IMR-90 (cell line): ENCODE measurements at regions not wholly inside any gene's neighbourhood (a gene's known extent, or its start where the extent isn't known, plus 50 kb on each side); places are given as distances from the start of the nearest gene placed in this dataset.

Experiments
- ATAC-seq: fragments of 200-7000 bp; cut with Tn5 transposase; 2 replicates; pipeline ENCODE4 v1.9.1; 2020; ENCODE audit warnings: low read depth, mild to moderate bottlenecking, moderate library complexity
- BruUV-seq: library from RNA; stranded (reverse); fragments of 400-500 nt; replicated peaks from 2 replicates; lab custom pipeline; 2021; lab: Mats Ljungman, UMichigan
- CTCF ChIA-PET: fragments of 300-600 bp; formaldehyde crosslinking; extraction: SDS; loops from one replicate; lab custom pipeline; 2021; ENCODE audit warnings: antibody characterized with exemption; lab: Yijun Ruan, JAX
- POLR2A ChIA-PET: fragments of 300-600 bp; sonication (Branson Sonifier 250); formaldehyde crosslinking; loops from one replicate; lab custom pipeline; 2022; ENCODE audit warnings: antibody characterized with exemption; ENCODE audit not compliant: unreplicated experiment; lab: Charles Lee
- DNase-seq: peaks from one replicate; pipeline ENCODE4 v3.0.0; 2013
- H2AFZ ChIP-seq: replicated peaks from 2 replicates; pipeline ENCODE3; 2013; ENCODE audit warnings: low read length, mild to moderate bottlenecking; ENCODE audit not compliant: poor library complexity
- H2AK5ac ChIP-seq: 2 replicates; pipeline ENCODE4 v1.6.1; 2013; ENCODE audit warnings: low read depth, low read length, inconsistent platforms
- H2AK9ac ChIP-seq: replicated peaks from 2 replicates; pipeline ENCODE3; 2013; ENCODE audit warnings: mild to moderate bottlenecking, low read depth, low read length, moderate library complexity; ENCODE audit not compliant: poor library complexity
- H2BK120ac ChIP-seq: 2 replicates; pipeline ENCODE4 v1.6.1; 2013; ENCODE audit warnings: low read depth, low read length, inconsistent platforms
- H2BK15ac ChIP-seq: 3 replicates; pipeline ENCODE4 v1.6.1; 2013; ENCODE audit warnings: low read depth, low read length, inconsistent platforms
- H2BK20ac ChIP-seq: 2 replicates; pipeline ENCODE4 v1.6.1; 2013; ENCODE audit warnings: low read depth, mild to moderate bottlenecking, inconsistent platforms, low read length, moderate library complexity
- H2BK5ac ChIP-seq: 2 replicates; pipeline ENCODE4 v1.6.1; 2013; ENCODE audit warnings: mild to moderate bottlenecking, low read depth, low read length, inconsistent platforms; ENCODE audit not compliant: poor library complexity, severe bottlenecking
- H3K14ac ChIP-seq: replicated peaks from 2 replicates; pipeline ENCODE4 v1.6.1; 2013; ENCODE audit warnings: low read depth, low read length, inconsistent platforms
- H3K18ac ChIP-seq: 2 replicates; pipeline ENCODE4 v1.6.1; 2013; ENCODE audit warnings: low read depth, low read length, control low read depth
- H3K23ac ChIP-seq: 2 replicates; pipeline ENCODE4 v1.6.1; 2013; ENCODE audit warnings: low read depth, low read length, inconsistent platforms
- H3K27ac ChIP-seq: 2 replicates; pipeline ENCODE4 v1.5.1; 2013; ENCODE audit warnings: mild to moderate bottlenecking, control low read depth, low read length; ENCODE audit not compliant: insufficient read depth
- H3K27me3 ChIP-seq: 2 replicates; pipeline ENCODE4 v1.6.1; 2013; ENCODE audit warnings: low read length; ENCODE audit not compliant: control insufficient read depth, insufficient read depth
- H3K36me3 ChIP-seq: 2 replicates; pipeline ENCODE4 v1.6.1; 2013; ENCODE audit warnings: low read length, mixed read lengths; ENCODE audit not compliant: control insufficient read depth, insufficient read depth
- H3K4ac ChIP-seq: 2 replicates; pipeline ENCODE4 v1.6.1; 2013; ENCODE audit warnings: low read depth, low read length, inconsistent platforms
- H3K4me1 ChIP-seq: 2 replicates; pipeline ENCODE4 v1.6.1; 2013; ENCODE audit warnings: low read length, mixed read lengths; ENCODE audit not compliant: control insufficient read depth, insufficient read depth
- H3K4me2 ChIP-seq: 2 replicates; pipeline ENCODE4 v1.6.1; 2013; ENCODE audit warnings: low read depth, mild to moderate bottlenecking, control low read depth, low read length, moderate library complexity
- H3K4me3 ChIP-seq: 2 replicates; pipeline ENCODE4 v1.5.1; 2013; ENCODE audit warnings: low read depth, mild to moderate bottlenecking, control low read depth, low read length, moderate library complexity; ENCODE audit not compliant: insufficient read depth
- H3K56ac ChIP-seq: 2 replicates; pipeline ENCODE4 v1.6.1; 2013; ENCODE audit warnings: low read length, inconsistent platforms; ENCODE audit not compliant: insufficient read depth; ENCODE audit errors: extremely low read depth
- H3K79me1 ChIP-seq, 2 experiments: 2 replicates each; pipeline ENCODE4 v1.6.1; 2013; ENCODE audit warnings: low read length in 2 of 2, inconsistent platforms in 1 of 2, low read depth in 1 of 2
- H3K9ac ChIP-seq: 2 replicates; pipeline ENCODE4 v1.6.1; 2013; ENCODE audit warnings: low read depth, low read length, control low read depth
- H3K9me1 ChIP-seq: 2 replicates; pipeline ENCODE4 v1.6.1; 2013; ENCODE audit warnings: low read length, inconsistent platforms; ENCODE audit not compliant: insufficient read depth
- H3K9me3 ChIP-seq: 2 replicates; pipeline ENCODE4 v1.6.1; 2013; ENCODE audit warnings: low read length; ENCODE audit not compliant: control insufficient read depth, insufficient read depth
- H4K20me1 ChIP-seq: 2 replicates; pipeline ENCODE4 v1.6.1; 2013; ENCODE audit warnings: low read length, inconsistent platforms; ENCODE audit not compliant: insufficient read depth
- H4K5ac ChIP-seq: 2 replicates; pipeline ENCODE4 v1.6.1; 2013; ENCODE audit warnings: mild to moderate bottlenecking, low read depth, low read length, control low read depth
- H4K8ac ChIP-seq, 2 experiments: 2 replicates each; pipeline ENCODE4 v1.6.1; 2013; ENCODE audit warnings: low read depth in 2 of 2, low read length in 2 of 2, control low read depth in 1 of 2, inconsistent platforms in 1 of 2
- H4K91ac ChIP-seq: 2 replicates; pipeline ENCODE4 v1.6.1; 2013; ENCODE audit warnings: low read depth, low read length, inconsistent platforms; ENCODE audit not compliant: insufficient read depth
- POLR2A ChIP-seq: IDR thresholded peaks from 2 replicates; pipeline ENCODE4 v1.6.1; 2012; ENCODE audit warnings: mild to moderate bottlenecking, low read depth, low read length
- WGBS, 2 experiments: methylation state at CpG; one replicate each; pipeline versions ENCODE4 v1.1.5 to v1.1.7; 2013; ENCODE audit warnings: missing lambda C conversion rate in 2 of 2; ENCODE audit not compliant: insufficient read length in 1 of 2; ENCODE audit errors: extremely low coverage in 2 of 2; 5-methylcytosine and 5-hydroxymethylcytosine counted together
- dilution Hi-C: fragments of 300-500 bp; cut with HindIII; formaldehyde crosslinking; loops from one replicate; pipeline ENCODE4 v1.14.3; 2018; ENCODE audit warnings: low sequenced_read_pairs; ENCODE audit not compliant: unreplicated experiment
- in situ Hi-C: fragments of 300-500 bp; cut with MboI; formaldehyde crosslinking; loops from 3 replicates; pipeline ENCODE4 v1.14.3; 2019; ENCODE audit warnings: low sequenced_read_pairs, inconsistent platforms, mixed read lengths
- intact Hi-C: fragments of 100-400 bp; cut with micrococcal nuclease; formaldehyde crosslinking; loops from 2 replicates; pipeline ENCODE4 v1.10.0; 2022

GRCh38 chr7:97555857-97556421 lies 175.9 kb upstream of the TAC1 start:
- Histone ChIP-seq H3K56ac (no peak overlapping the region), H3K14ac (no peak overlapping the region), H4K91ac (no peak overlapping the region), H3K36me3 (no peaks in the 10 kb centered on the region), H2AK9ac (no peak overlapping the region), H4K20me1 (no peaks in the 10 kb centered on the region), H3K23ac (no peak overlapping the region), H4K5ac (no peak overlapping the region), H2AK5ac (no peak overlapping the region), H3K18ac (no peak overlapping the region), H3K9me1 (no peaks in the 10 kb centered on the region), H3K4me2 (no peak overlapping the region), H3K4ac (no peak overlapping the region), H3K79me1 (no peaks in the 10 kb centered on the region), H3K4me3 (no peak overlapping the region), H2BK5ac (no peak overlapping the region), H2BK120ac (no peak overlapping the region), H3K27ac (no peak overlapping the region), H3K9me3 (peaks cover 8% of the 10 kb centered on the region; the same call in 1 of the 2 replicates), H4K8ac (no peak overlapping the region), H3K27me3 (no peaks in the 10 kb centered on the region), H2BK15ac (no peak overlapping the region), H3K9ac (no peak overlapping the region), H2BK20ac (no peak overlapping the region), H3K4me1 (no peaks in the 10 kb centered on the region), H2AFZ (no peak overlapping the region)
- in situ Hi-C loops (no loop called here), intact Hi-C loops (no loop called here), dilution Hi-C loops (no loop called here)
- TF ChIP-seq POLR2A: no peak
- no TSS peak for BruUV-seq
- CTCF ChIA-PET: no interaction called here
- POLR2A ChIA-PET: no interaction called here
- ATAC-seq (no peak), DNase-seq (no peak)
- whole genome bisulfite sequencing, 2 experiments: no CpG with 5 or more reads among the region's 8 CpGs
